ACC112 (cell line): ENCODE measurements at regions not wholly inside any gene's neighbourhood (a gene's known extent, or its start where the extent isn't known, plus 50 kb on each side); places are given as distances from the start of the nearest gene placed in this dataset.

Source experiments
- H2AFZ ChIP-seq: fragments of 200-600 bp; sonication (generic); one replicate; pipeline ENCODE4 v1.6.0; 2017; ENCODE audit warnings: antibody characterized with exemption, low read length; ENCODE audit not compliant: unreplicated experiment
- H3K27ac ChIP-seq: fragments of 200-600 bp; sonication (generic); 2 replicates; pipeline ENCODE4 v1.5.1; 2014; ENCODE audit warnings: low read depth, mild to moderate bottlenecking, antibody characterized with exemption, low read length, moderate library complexity
- H3K27me3 ChIP-seq: fragments of 200-600 bp; sonication (generic); 2 replicates; pipeline ENCODE4 v1.6.1; 2014; ENCODE audit warnings: mild to moderate bottlenecking, antibody characterized with exemption, low read length, moderate library complexity, mixed read lengths; ENCODE audit not compliant: insufficient read depth
- H3K36me3 ChIP-seq: fragments of 200-600 bp; sonication (generic); 2 replicates; pipeline ENCODE4 v1.6.1; 2016; ENCODE audit warnings: mild to moderate bottlenecking, antibody characterized with exemption, low read length, moderate library complexity, mixed read lengths; ENCODE audit not compliant: insufficient read depth
- H3K4me1 ChIP-seq: fragments of 200-600 bp; sonication (generic); one replicate; pipeline ENCODE4 v1.6.1; 2016; ENCODE audit warnings: low read length, mixed read lengths; ENCODE audit not compliant: insufficient read depth, unreplicated experiment, control insufficient read depth
- H3K4me3 ChIP-seq: fragments of 200-600 bp; sonication (generic); 2 replicates; pipeline ENCODE4 v1.5.1; 2014; ENCODE audit warnings: mild to moderate bottlenecking, low read depth, low read length
- H3K79me2 ChIP-seq: fragments of 200-600 bp; sonication (generic); one replicate; pipeline ENCODE4 v1.6.0; 2016; ENCODE audit warnings: low read length; ENCODE audit not compliant: control insufficient read depth, unreplicated experiment, insufficient read depth

- no peaks in the 10 kb centered on the region for H3K36me3 ChIP-seq
- H3K27me3 ChIP-seq, result no peaks in the 10 kb centered on the region
- H3K4me3 ChIP-seq, result no peak overlapping the region
- no peak overlapping the region for H3K27ac ChIP-seq
- H3K4me1 ChIP-seq, result peaks cover 14% of the 10 kb centered on the region
- H2AFZ ChIP-seq, result no peak overlapping the region
- no peaks in the 10 kb centered on the region for H3K79me2 ChIP-seq
These were observed 152.7 kb upstream of the NT5C1B start for GRCh38 chr2:18741895-18742732.

GRCh38 chr2:18741191-18741590, 151.8 kb upstream of the NT5C1B start:
- Histone ChIP-seq H3K27ac (no peak overlapping the region), H3K4me1 (peaks cover 14% of the 10 kb centered on the region), H3K27me3 (no peaks in the 10 kb centered on the region)

GRCh38 chr2:18740474-18740881, 151.1 kb upstream of the NT5C1B start:
- Histone ChIP-seq H3K36me3 (no peaks in the 10 kb centered on the region), H3K79me2 (no peaks in the 10 kb centered on the region), H2AFZ (peak overlapping the region; percentile 53), H3K4me3 (peak overlapping the region; percentile 23; the same call in 1 of the 2 replicates), H3K27ac (peak overlapping the region; percentile 2; the same call in 1 of the 2 replicates), H3K4me1 (peaks cover 14% of the 10 kb centered on the region), H3K27me3 (no peaks in the 10 kb centered on the region)

More at GRCh38 chr2:18741191-18741590, 151.8 kb upstream of the NT5C1B start:
- H2AFZ ChIP-seq, result no peak overlapping the region
- H3K79me2 ChIP-seq, result no peaks in the 10 kb centered on the region
- no peak overlapping the region for H3K4me3 ChIP-seq
- no peaks in the 10 kb centered on the region for H3K36me3 ChIP-seq

- no peak overlapping the region for H2AFZ ChIP-seq
- H3K4me3 ChIP-seq, result no peak overlapping the region
- no peaks in the 10 kb centered on the region for H3K4me1 ChIP-seq
- H3K36me3 ChIP-seq, result no peaks in the 10 kb centered on the region
- H3K27me3 ChIP-seq, result no peaks in the 10 kb centered on the region
- no peak overlapping the region for H3K27ac ChIP-seq
- H3K79me2 ChIP-seq, result no peaks in the 10 kb centered on the region
These were observed 142.3 kb upstream of the NT5C1B start for GRCh38 chr2:18731666-18732065.

GRCh38 chr2:18724371-18725145, 135.2 kb upstream of the NT5C1B start:
- Histone ChIP-seq H3K27ac (peak overlapping the region; percentile 40), H3K4me1 (peaks cover 50% of the 10 kb centered on the region), H2AFZ (no peak overlapping the region)

GRCh38 chr2:18723219-18723618, 133.8 kb upstream of the NT5C1B start:
- Histone ChIP-seq H3K27me3 (no peaks in the 10 kb centered on the region), H3K4me3 (no peak overlapping the region), H2AFZ (no peak overlapping the region), H3K36me3 (no peaks in the 10 kb centered on the region), H3K79me2 (no peaks in the 10 kb centered on the region), H3K4me1 (peaks cover 55% of the 10 kb centered on the region), H3K27ac (no peak overlapping the region)

More at GRCh38 chr2:18724371-18725145, 135.2 kb upstream of the NT5C1B start:
- Histone ChIP-seq H3K36me3 (no peaks in the 10 kb centered on the region), H3K4me3 (0 out of 2 replicates have a peak overlapping the region, but pooled peaks have one; percentile 8), H3K27me3 (no peaks in the 10 kb centered on the region), H3K79me2 (no peaks in the 10 kb centered on the region)

- peaks cover 55% of the 10 kb centered on the region for H3K4me1 ChIP-seq
- H3K36me3 ChIP-seq, result no peaks in the 10 kb centered on the region
- H3K27ac ChIP-seq, result peak overlapping the region; percentile 93
- no peaks in the 10 kb centered on the region for H3K27me3 ChIP-seq
- H3K79me2 ChIP-seq, result no peaks in the 10 kb centered on the region
- H2AFZ ChIP-seq, result peak overlapping the region; percentile 73
- no peak overlapping the region for H3K4me3 ChIP-seq
These were observed 132.7 kb upstream of the NT5C1B start for GRCh38 chr2:18722101-18722500.

GRCh38 chr2:18721038-18721922, 131.9 kb upstream of the NT5C1B start:
- Histone ChIP-seq H2AFZ (peak overlapping the region; percentile 73), H3K4me1 (peaks cover 55% of the 10 kb centered on the region), H3K79me2 (no peaks in the 10 kb centered on the region), H3K27ac (peak overlapping the region; percentile 93), H3K36me3 (no peaks in the 10 kb centered on the region), H3K27me3 (no peaks in the 10 kb centered on the region), H3K4me3 (no peak overlapping the region; the same call in 1 of the 2 replicates)

GRCh38 chr2:18719978-18720775, 130.8 kb upstream of the NT5C1B start:
- Histone ChIP-seq H3K4me3 (peak overlapping the region; percentile 13; the same call in 1 of the 2 replicates), H3K27ac (peak overlapping the region; percentile 93), H2AFZ (peak overlapping the region; percentile 66), H3K36me3 (no peaks in the 10 kb centered on the region), H3K27me3 (no peaks in the 10 kb centered on the region), H3K79me2 (no peaks in the 10 kb centered on the region), H3K4me1 (peaks cover 51% of the 10 kb centered on the region)
